Lung (tissue), 11 donors: ENCODE measurements at regions not wholly inside any gene's neighbourhood (a gene's known extent, or its start where the extent isn't known, plus 50 kb on each side); places are given as distances from the start of the nearest gene placed in this dataset.

Experiments used
- ATAC-seq: fragments of 200-7000 bp; cut with Tn5 transposase; one replicate; pipeline ENCODE4 v1.9.1; 2020; ENCODE audit warnings: moderate number of reproducible peaks; ENCODE audit not compliant: insufficient read depth, low FRiP score
- DNase-seq, 3 donors: peaks; one replicate each; pipeline ENCODE4 v3.0.0-alpha.2; 2013 to 2017
- H3K27ac ChIP-seq, 2 donors: one replicate each; pipeline ENCODE4 v1.5.1; 2013; ENCODE audit warnings: mild to moderate bottlenecking in 2 of 2, moderate library complexity in 2 of 2, control low read depth in 1 of 2, inconsistent platforms in 1 of 2, low read depth in 1 of 2, low read length in 1 of 2
- H3K27me3 ChIP-seq, 3 donors: one replicate each; pipeline ENCODE4 v1.5.1; 2013; ENCODE audit warnings: low read length in 2 of 3; ENCODE audit not compliant: control insufficient read depth in 3 of 3, insufficient read depth in 3 of 3
- H3K36me3 ChIP-seq, 4 donors: one replicate each; pipeline ENCODE4 v1.5.1; 2013; ENCODE audit warnings: low read length in 4 of 4, mild to moderate bottlenecking in 1 of 4, moderate library complexity in 1 of 4; ENCODE audit not compliant: control insufficient read depth in 4 of 4, insufficient read depth in 4 of 4
- H3K4me1 ChIP-seq, 5 donors: one replicate each; pipeline ENCODE4 v1.5.1; 2013; ENCODE audit warnings: low read length in 5 of 5, mild to moderate bottlenecking in 2 of 5, moderate library complexity in 1 of 5; ENCODE audit not compliant: control insufficient read depth in 5 of 5, insufficient read depth in 5 of 5
- H3K4me3 ChIP-seq: one replicate; pipeline ENCODE4 v1.5.1; 2013; ENCODE audit warnings: mild to moderate bottlenecking, control low read depth, moderate library complexity
- H3K9ac ChIP-seq, 2 donors: one replicate each; pipeline ENCODE4 v1.5.1; 2013; ENCODE audit warnings: low read length in 2 of 2, control low read depth in 1 of 2; ENCODE audit not compliant: insufficient read depth in 1 of 2
- H3K9me3 ChIP-seq, 4 donors: one replicate each; pipeline ENCODE4 v1.5.1; 2013; ENCODE audit warnings: low read length in 3 of 4, mild to moderate bottlenecking in 1 of 4, moderate library complexity in 1 of 4; ENCODE audit not compliant: control insufficient read depth in 4 of 4, insufficient read depth in 3 of 4
- CTCF ChIP-seq: IDR thresholded peaks from 2 replicates; pipeline ENCODE4 v1.5.1; 2012; ENCODE audit warnings: mild to moderate bottlenecking; ENCODE audit errors: control extremely low read depth, extremely low read depth
- whole genome bisulfite sequencing, 2 donors: extraction: QIAGEN DNeasy Blood & Tissue Kit; methylation state at CpG; one replicate each; pipeline ENCODE4 v1.1.7; 2013; 5-methylcytosine and 5-hydroxymethylcytosine counted together
- donor health status: control.
- donor health status: control.
- donor health status: Bipolar disorder and iron deficiency.
- donor health status: healthy.
- donor health status: DM: yes; HTN: yes; CAD: no.

- Histone ChIP-seq H3K36me3 (no peaks in the 10 kb centered on the region), H3K9ac (no peak overlapping the region), H3K4me1 (no peaks in the 10 kb centered on the region), H3K4me3 (no peak overlapping the region), H3K27me3 (no peaks in the 10 kb centered on the region), H3K27ac (no peak overlapping the region), H3K9me3 (peaks cover 0 to 7% (median 0%) of the 10 kb centered on the region in 4 donors)
- no peak for ATAC-seq
- TF ChIP-seq CTCF = no peak
- 79 to 81% methylated on average over 4 of the region's 4 CpGs for WGBS, 2 donors
- DNase-seq = no peak
Measured at GRCh38 chr2:155871940-155872339, 460.6 kb downstream of the NR4A2 start.

GRCh38 chr2:155867564-155867963, 465.0 kb downstream of the NR4A2 start:
- no peaks in the 10 kb centered on the region for H3K36me3 ChIP-seq
- DNase-seq (no peak), ATAC-seq (no peak)
- no peaks in the 10 kb centered on the region for H3K4me1 ChIP-seq
- no peaks in the 10 kb centered on the region for H3K27me3 ChIP-seq
- no peak for TF ChIP-seq CTCF
- no peak overlapping the region for H3K9ac ChIP-seq
- H3K4me3 ChIP-seq = no peak overlapping the region
- no peaks in the 10 kb centered on the region for H3K9me3 ChIP-seq
- H3K27ac ChIP-seq = no peak overlapping the region
- WGBS, 2 donors = 82 to 84% methylated on average over 3 of the region's 3 CpGs

GRCh38 chr2:155866477-155866876, 466.0 kb downstream of the NR4A2 start:
- H3K27ac ChIP-seq = no peak overlapping the region
- DNase-seq (no peak), ATAC-seq (no peak)
- no peak overlapping the region for H3K9ac ChIP-seq
- no peaks in the 10 kb centered on the region for H3K4me1 ChIP-seq
- no peak overlapping the region for H3K4me3 ChIP-seq
- no peaks in the 10 kb centered on the region for H3K9me3 ChIP-seq
- H3K36me3 ChIP-seq = no peaks in the 10 kb centered on the region
- 87 to 90% methylated on average over 5 of the region's 5 CpGs for WGBS, 2 donors
- no peak for TF ChIP-seq CTCF
- no peaks in the 10 kb centered on the region for H3K27me3 ChIP-seq

- no peaks in the 10 kb centered on the region for H3K9me3 ChIP-seq
- H3K4me3 ChIP-seq = no peak overlapping the region
- WGBS, 2 donors = 89 to 90% methylated on average over 1 of the region's 1 CpG
- H3K9ac ChIP-seq = no peak overlapping the region
- ATAC-seq (no peak), DNase-seq (no peak)
- TF ChIP-seq CTCF = no peak
- no peaks in the 10 kb centered on the region for H3K27me3 ChIP-seq
- no peaks in the 10 kb centered on the region for H3K4me1 ChIP-seq
- H3K36me3 ChIP-seq = no peaks in the 10 kb centered on the region
- no peak overlapping the region for H3K27ac ChIP-seq
Measured at GRCh38 chr2:155852156-155852555, 480.4 kb downstream of the NR4A2 start.
